Amniotic stem cell (primary cell): ENCODE measurements at regions not wholly inside any gene's neighbourhood (a gene's known extent, or its start where the extent isn't known, plus 50 kb on each side); places are given as distances from the start of the nearest gene placed in this dataset.
"Not testable (repeated sequence)": the region's sequence is repeated elsewhere in the genome, so short reads cannot be mapped to it uniquely, and the experiment has no call there.

Source experiments
- DNase-seq: peaks from one replicate; lab custom pipeline; 2025; lab: John Stamatoyannopoulos, UW

DNA sequence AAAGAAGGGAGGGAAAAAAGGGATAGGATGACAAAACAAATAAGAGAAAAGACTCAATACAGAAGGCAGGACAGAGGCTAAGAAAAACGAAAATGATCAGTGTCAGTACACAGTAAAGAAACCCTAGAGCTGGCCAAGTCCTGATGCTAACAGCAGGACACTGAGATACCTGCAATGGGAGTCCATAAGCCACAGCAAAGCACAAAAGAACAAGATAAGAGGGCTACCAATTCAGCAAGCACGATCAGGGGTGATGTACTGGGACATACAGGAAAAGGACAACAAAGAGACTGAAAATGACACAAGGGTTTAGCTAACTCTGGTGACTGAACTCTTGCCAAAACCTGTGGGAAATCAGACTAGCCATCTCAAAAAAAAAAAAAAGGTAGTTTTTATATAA is 1072.6 kb upstream of the COX7C start:
- no peak for DNase-seq

GRCh38 chr5:85549229-85549628 is 1068.5 kb upstream of the COX7C start:
- no peak for DNase-seq

- no peak for DNase-seq
Measured at GRCh38 chr5:85549836-85550599, 1067.7 kb upstream of the COX7C start.

GRCh38 chr5:85556464-85556863 is 1061.3 kb upstream of the COX7C start:
- DNase-seq = no peak

DNA sequence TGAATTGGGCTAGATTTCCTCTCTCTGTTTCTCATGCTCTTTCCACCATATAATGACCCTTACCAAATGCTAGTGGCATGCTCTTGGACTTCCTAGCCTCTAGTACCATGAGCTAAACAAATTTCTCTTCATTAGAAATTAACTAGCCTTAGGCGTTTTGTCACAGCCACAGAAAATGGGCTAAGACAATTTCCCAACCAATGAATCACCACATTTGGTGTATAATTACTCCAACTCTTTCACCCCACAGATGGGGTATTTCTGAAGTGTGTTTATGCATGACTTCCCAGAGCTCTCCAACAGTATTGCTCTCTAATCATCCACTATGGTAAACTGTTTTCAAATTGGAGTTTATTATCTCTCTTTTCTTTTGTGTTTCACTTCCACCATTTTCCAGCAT is 1041.1 kb upstream of the COX7C start:
- no peak for DNase-seq

GRCh38 chr5:85587806-85588205 is 1029.9 kb upstream of the COX7C start:
- not testable (repeated sequence) for DNase-seq

- DNase-seq = not testable (repeated sequence)
Measured at GRCh38 chr5:85588268-85588667, 1029.5 kb upstream of the COX7C start.

- no peak for DNase-seq
Measured at GRCh38 chr5:85590764-85591163, 1027.0 kb upstream of the COX7C start.

DNA sequence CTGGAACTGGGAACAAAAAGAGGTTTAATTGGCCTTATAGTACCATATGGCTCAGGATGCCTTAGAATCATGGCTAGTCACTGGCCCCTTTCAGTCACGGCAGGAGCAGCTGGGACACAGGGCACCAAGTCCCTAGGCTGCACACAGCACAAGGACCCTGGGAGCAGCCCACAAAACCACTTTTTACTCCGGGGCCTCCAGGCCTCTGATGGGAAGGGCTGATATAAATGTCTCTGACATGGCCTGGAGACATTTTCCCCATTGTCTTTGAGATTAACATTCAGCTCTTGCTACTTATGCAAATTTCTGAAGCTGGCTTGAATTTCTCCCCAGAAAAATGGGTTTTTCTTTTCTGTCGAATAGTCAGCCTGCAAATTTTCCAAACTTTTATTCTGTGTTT is 1026.4 kb upstream of the COX7C start:
- DNase-seq = no peak

DNA sequence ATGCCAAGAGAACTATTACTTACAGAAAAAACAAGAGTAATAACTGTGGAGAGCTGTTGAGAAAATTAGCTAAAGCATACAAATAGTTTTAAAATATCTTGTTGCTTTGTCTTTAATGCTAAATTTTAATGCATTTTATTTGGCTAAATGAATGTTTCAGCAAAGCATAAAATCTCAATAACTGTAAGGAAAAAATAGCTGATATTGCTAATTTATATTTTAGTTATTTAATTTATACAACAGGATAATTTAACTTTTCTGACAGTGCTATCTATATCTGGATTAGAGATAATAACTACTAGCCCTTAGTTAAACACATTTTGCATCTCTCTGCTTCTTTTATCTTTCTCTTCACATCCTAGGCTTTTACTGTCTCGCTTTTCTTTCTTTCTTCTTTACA is 1014.9 kb upstream of the COX7C start:
- no peak for DNase-seq

- no peak for DNase-seq
Measured at GRCh38 chr5:85604378-85604777, 1013.4 kb upstream of the COX7C start.

DNA sequence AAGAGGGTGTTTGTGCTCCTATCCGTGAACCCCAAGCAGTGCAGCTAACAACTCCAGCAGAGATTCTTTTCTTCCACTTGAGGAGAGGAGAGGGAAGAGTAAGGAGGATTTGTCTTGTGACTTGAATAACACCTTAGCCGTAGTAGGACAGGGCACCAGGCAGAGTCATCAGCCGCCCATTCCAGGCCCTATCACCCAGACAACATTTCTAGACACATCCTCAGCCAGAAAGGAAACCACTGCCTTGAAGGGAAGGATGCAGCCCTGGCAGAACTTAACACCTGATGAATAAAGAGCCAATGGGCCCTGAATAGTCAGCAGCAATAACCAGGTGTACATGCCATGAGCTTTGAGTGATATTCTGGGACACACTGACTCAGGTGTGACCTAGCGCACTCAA is 1013.0 kb upstream of the COX7C start:
- no peak for DNase-seq

- no peak for DNase-seq
Measured at GRCh38 chr5:85605381-85605780, 1012.4 kb upstream of the COX7C start.

DNA sequence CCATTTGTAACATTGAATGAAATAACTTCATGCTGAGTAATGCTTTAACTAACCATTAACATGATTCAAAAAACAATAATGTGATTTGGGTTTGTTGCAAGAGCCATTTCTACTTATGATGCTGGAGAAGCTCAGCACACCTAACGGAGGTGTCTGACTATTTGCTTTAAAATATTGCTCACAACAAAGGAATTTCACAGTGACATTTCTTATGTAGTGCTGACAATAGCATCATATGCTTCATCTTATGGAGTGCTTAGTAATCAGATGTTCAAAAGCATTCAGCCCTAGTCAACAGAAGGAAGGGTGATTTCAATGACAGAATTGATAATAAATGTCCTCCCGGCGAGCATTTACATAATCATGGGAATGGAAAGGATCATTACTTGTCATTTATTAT is 1003.3 kb upstream of the COX7C start:
- DNase-seq = no peak

DNA sequence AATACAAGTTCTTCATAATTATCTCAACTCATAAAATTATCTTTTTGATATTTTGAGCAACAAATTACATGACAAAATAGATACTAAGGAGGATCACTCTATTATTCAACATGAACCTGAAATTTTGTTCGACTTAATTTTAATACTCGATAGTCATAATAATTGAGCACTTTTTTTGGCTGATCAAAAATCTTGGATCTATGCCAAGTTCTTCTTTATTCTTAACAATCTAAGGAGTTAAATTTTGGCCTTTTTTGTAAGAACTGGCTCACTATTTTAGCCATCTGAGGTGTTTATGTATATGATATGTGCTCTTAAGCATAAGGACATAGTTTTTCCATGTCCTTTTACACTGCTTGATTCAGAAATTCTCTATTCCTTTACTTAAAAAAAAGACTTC is 996.1 kb upstream of the COX7C start:
- DNase-seq = no peak

GRCh38 chr5:85628153-85628552 is 989.6 kb upstream of the COX7C start:
- DNase-seq = no peak

DNA sequence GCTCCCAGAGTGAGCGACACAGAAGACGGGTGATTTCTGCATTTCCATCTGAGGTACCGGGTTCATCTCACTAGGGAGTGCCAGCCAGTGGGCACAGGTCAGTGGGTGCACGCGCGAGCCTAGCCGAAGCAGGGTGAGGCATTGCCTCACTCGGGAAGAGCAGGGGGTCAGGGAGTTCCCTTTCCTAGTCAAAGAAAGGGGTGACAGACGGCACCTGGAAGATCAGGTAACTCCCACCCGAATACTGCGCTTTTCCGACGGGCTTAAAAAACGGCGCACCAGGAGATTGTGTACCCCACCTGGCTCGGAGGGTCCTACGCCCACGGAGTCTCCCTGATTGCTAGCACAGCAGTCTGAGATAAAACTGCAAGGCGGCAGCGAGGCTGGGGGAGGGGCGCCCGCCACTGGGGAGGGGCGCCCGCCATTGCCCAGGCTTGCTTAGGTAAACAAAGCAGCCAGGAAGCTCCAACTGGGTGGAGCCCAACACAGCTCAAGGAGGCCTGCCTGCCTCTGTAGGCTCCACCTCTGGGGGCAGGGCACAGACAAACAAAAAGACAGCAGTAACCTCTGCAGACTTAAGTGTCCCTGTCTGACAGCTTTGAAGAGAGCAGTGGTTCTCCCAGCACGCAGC is 979.1 kb upstream of the COX7C start:
- not testable (repeated sequence) for DNase-seq

- no peak for DNase-seq
Measured at GRCh38 chr5:85646036-85646435, 971.7 kb upstream of the COX7C start.

DNA sequence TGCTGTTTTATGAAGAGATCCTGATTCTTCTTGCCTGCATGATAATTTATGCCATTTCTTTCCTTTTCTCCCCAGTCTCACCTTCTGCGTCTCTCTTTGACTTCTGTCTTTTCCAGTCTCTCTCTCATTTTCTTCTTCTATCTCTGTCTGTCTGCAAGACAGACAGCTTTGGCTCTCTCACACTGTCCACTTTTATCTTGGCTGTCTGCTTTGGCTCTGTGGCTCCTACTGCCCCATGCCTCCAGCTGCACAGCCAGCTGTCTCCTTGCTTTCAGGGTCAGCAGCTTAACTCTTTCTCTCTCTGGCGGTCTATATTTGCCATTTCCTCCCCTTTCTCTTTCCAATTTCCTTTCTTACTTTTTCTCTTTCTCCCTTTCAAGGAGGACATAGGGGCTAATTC is 971.1 kb upstream of the COX7C start:
- DNase-seq = no peak

DNA sequence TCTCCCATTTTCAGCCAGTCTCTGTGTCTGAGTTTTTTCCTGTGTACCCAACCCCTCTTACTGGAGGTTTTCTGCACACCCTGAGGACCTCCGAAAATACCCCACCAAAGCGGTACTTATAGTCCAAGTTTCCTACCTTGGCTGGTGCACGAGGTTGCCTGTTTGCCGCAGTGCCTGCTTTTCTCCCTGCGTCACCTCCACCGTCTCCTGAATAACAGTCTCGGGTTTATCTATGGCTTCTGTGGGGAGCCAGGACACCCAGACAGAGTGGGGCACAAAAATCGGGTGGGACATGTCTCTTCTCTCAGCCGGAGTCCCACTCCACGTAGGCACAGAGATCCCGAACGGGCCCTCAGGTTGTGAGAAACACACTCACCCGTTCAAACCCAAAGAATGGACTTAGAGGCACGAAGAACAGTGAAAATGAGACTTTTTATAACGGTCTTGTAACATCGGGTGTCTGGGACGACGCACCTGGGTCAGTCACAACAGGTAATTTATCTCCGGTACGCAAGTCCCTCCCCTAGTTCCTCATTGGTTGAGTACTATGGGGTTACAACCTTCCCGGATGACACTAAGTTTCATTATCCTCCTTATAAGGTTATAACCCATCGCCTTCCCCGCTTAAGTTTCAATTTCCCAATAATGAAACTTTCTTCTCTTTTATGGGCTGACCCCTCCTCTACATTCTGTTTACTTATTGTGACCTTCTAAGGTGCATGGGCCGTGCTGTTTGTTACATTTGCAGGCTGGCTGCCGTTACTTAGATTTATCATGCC is 970.2 kb upstream of the COX7C start:
- DNase-seq = no peak

DNA sequence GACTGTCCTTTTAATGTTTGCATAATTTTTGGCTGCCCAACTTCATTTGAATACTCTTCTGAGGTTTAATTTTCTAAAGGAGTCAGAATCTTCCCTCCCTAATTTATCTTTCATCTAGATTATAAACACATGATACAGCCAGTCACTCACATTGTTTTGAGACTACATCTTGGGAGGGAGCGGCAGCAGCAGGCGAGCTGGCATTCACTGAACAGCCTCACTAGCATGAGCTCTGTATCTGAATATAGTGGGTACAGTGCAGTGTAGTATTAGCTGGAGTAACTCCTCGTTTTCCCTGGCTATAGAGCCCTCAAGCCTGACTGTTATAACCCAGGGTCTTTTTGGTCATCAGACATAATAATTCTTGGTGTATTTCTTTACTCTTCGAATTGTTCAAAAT is 969.2 kb upstream of the COX7C start:
- DNase-seq = no peak

DNA sequence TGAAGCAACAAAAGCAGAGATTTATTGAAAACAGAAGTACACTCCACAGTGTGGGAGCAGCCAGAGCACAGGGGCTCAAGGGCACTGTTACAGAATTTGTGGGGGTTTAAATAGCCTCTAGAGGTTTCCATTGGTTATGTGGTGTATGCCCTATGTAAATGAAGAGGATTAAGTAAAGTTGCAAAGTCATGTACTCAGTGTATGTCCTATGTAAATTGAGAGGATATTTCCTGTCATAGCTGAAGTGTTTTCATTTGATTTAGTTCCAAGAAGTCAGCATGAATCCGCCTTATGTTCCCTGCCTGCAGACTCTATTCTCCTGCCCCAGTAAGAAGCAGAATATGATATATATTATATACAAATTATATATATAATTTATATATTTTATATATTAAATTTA is 966.0 kb upstream of the COX7C start:
- no peak for DNase-seq

DNA sequence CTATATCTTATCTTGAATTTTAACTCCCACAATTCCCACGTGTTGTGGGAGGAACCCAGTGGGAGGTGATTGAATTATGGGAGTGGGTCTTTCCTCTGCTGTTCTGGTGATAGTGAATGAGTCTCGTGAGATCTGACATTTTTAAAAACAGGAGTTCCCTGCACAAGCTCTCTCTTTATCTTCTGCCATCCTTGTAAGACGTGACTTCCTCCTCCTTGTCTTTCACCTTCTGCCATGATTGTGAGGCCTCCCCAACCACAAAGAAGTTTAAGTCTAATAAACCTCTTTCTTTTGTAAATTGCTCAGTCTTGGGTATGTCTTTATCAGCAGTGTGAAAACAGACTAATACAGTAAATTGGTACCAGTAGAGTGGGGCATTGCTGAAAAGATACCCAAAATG is 963.6 kb upstream of the COX7C start:
- not testable (repeated sequence) for DNase-seq
